ENCODE measurements at regions not wholly inside any gene's neighbourhood (a gene's known extent, or its start where the extent isn't known, plus 50 kb on each side); places are given as distances from the start of the nearest gene placed in this dataset.

- no peak overlapping the region for H2AFZ ChIP-seq (ENCODE audit: low read depth)
- no peaks in the 10 kb centered on the region for H3K4me1 ChIP-seq (ENCODE audit: low read depth, poor library complexity, severe bottlenecking)
- no peaks in the 10 kb centered on the region for H3K36me3 ChIP-seq (ENCODE audit: insufficient read depth)
- no peak for TF ChIP-seq CTCF (conservative IDR thresholded peaks at IDR 0.05; ENCODE audit: low read depth, low read length)
- H3K79me2 ChIP-seq (ENCODE audit: insufficient read depth, low read depth), result no peaks in the 10 kb centered on the region
- no peak overlapping the region for H3K4me3 ChIP-seq (IDR thresholded peaks at IDR 0.05; ENCODE audit: insufficient read depth, low read depth, low read length)
- no peaks in the 10 kb centered on the region for H4K20me1 ChIP-seq (ENCODE audit: insufficient read depth)
- no peak overlapping the region for H3K9ac ChIP-seq
- H3K27me3 ChIP-seq (ENCODE audit: insufficient read depth, low read depth), result no peaks in the 10 kb centered on the region
- no peak overlapping the region for H3K27ac ChIP-seq
- no peak overlapping the region for H3K4me2 ChIP-seq
Measured at GRCh38 chr5:75935572-75935971, 147.6 kb upstream of the SV2C start.

GRCh38 chr5:75933489-75933888 lies 149.7 kb upstream of the SV2C start:
- no peak overlapping the region for H3K27ac ChIP-seq
- H3K4me1 ChIP-seq (ENCODE audit: low read depth, poor library complexity, severe bottlenecking), result no peaks in the 10 kb centered on the region
- no peak overlapping the region for H2AFZ ChIP-seq (ENCODE audit: low read depth)
- H3K4me3 ChIP-seq (IDR thresholded peaks at IDR 0.05; ENCODE audit: insufficient read depth, low read depth, low read length), result no peak overlapping the region
- no peaks in the 10 kb centered on the region for H3K36me3 ChIP-seq (ENCODE audit: insufficient read depth)
- no peaks in the 10 kb centered on the region for H3K79me2 ChIP-seq (ENCODE audit: insufficient read depth, low read depth)
- H3K9ac ChIP-seq, result no peak overlapping the region
- TF ChIP-seq CTCF (conservative IDR thresholded peaks at IDR 0.05; ENCODE audit: low read depth, low read length), result no peak
- H3K4me2 ChIP-seq, result no peak overlapping the region
- H3K27me3 ChIP-seq (ENCODE audit: insufficient read depth, low read depth), result no peaks in the 10 kb centered on the region
- H4K20me1 ChIP-seq (ENCODE audit: insufficient read depth), result no peaks in the 10 kb centered on the region

GRCh38 chr5:75931175-75931574 lies 152.0 kb upstream of the SV2C start:
- no peaks in the 10 kb centered on the region for H3K4me1 ChIP-seq (ENCODE audit: low read depth, poor library complexity, severe bottlenecking)
- TF ChIP-seq CTCF (conservative IDR thresholded peaks at IDR 0.05; ENCODE audit: low read depth, low read length), result no peak
- H3K4me2 ChIP-seq, result no peak overlapping the region
- no peak overlapping the region for H2AFZ ChIP-seq (ENCODE audit: low read depth)
- no peak overlapping the region for H3K27ac ChIP-seq
- no peak overlapping the region for H3K4me3 ChIP-seq (IDR thresholded peaks at IDR 0.05; ENCODE audit: insufficient read depth, low read depth, low read length)
- H3K36me3 ChIP-seq (ENCODE audit: insufficient read depth), result no peaks in the 10 kb centered on the region
- H4K20me1 ChIP-seq (ENCODE audit: insufficient read depth), result no peaks in the 10 kb centered on the region
- no peaks in the 10 kb centered on the region for H3K79me2 ChIP-seq (ENCODE audit: insufficient read depth, low read depth)
- H3K27me3 ChIP-seq (ENCODE audit: insufficient read depth, low read depth), result no peaks in the 10 kb centered on the region
- H3K9ac ChIP-seq, result no peak overlapping the region

GRCh38 chr5:75928992-75929391 lies 154.2 kb upstream of the SV2C start:
- no peak overlapping the region for H3K27ac ChIP-seq
- no peaks in the 10 kb centered on the region for H3K4me1 ChIP-seq (ENCODE audit: low read depth, poor library complexity, severe bottlenecking)
- H3K79me2 ChIP-seq (ENCODE audit: insufficient read depth, low read depth), result no peaks in the 10 kb centered on the region
- no peak for TF ChIP-seq CTCF (conservative IDR thresholded peaks at IDR 0.05; ENCODE audit: low read depth, low read length)
- H3K9ac ChIP-seq, result no peak overlapping the region
- H2AFZ ChIP-seq (ENCODE audit: low read depth), result no peak overlapping the region
- H3K27me3 ChIP-seq (ENCODE audit: insufficient read depth, low read depth), result no peaks in the 10 kb centered on the region
- no peak overlapping the region for H3K4me3 ChIP-seq (IDR thresholded peaks at IDR 0.05; ENCODE audit: insufficient read depth, low read depth, low read length)
- no peaks in the 10 kb centered on the region for H4K20me1 ChIP-seq (ENCODE audit: insufficient read depth)
- H3K4me2 ChIP-seq, result no peak overlapping the region
- H3K36me3 ChIP-seq (ENCODE audit: insufficient read depth), result no peaks in the 10 kb centered on the region

- Histone ChIP-seq H3K27ac (no peak overlapping the region), H3K36me3 (ENCODE audit: insufficient read depth) (no peaks in the 10 kb centered on the region), H3K4me3 (IDR thresholded peaks at IDR 0.05; ENCODE audit: insufficient read depth, low read depth, low read length) (no peak overlapping the region), H3K27me3 (ENCODE audit: insufficient read depth, low read depth) (no peaks in the 10 kb centered on the region), H4K20me1 (ENCODE audit: insufficient read depth) (no peaks in the 10 kb centered on the region), H3K4me2 (no peak overlapping the region), H3K9ac (no peak overlapping the region), H3K79me2 (ENCODE audit: insufficient read depth, low read depth) (no peaks in the 10 kb centered on the region), H3K4me1 (ENCODE audit: low read depth, poor library complexity, severe bottlenecking) (no peaks in the 10 kb centered on the region), H2AFZ (ENCODE audit: low read depth) (no peak overlapping the region)
- no peak for TF ChIP-seq CTCF (conservative IDR thresholded peaks at IDR 0.05; ENCODE audit: low read depth, low read length)
Measured at GRCh38 chr5:75922480-75922879, 160.7 kb upstream of the SV2C start.
